ENCODE measurements at regions not wholly inside any gene's neighbourhood (a gene's known extent, or its start where the extent isn't known, plus 50 kb on each side); places are given as distances from the start of the nearest gene placed in this dataset.

DNA sequence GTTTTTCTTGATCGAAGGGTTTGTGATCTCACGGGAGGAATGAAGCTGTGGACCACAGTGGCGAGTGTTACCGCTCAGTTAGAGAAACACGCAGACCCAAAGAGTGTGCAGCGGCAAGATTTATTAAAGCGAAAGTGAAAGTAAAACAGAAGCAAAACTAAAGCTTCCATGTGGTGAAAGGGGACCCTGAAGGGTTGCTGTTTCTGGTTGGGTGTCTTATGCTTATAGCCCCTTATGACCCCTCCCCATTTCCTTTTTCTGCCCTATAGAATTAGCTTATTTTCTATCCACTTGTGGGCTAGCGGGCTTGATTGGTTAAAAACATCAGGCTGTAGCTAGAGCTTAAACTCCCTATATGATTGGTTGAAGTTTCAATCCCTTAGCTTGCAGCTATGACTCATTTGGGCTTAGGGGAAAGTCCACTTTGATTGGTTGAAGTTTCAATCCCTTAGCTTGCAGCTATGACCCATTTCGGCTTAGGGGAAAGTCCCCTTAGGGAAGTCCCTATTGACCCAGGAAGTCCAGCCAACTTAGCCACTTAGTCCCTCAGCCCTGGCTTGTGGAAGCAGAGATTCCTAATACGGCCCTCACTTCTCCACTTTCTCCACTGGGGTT is 171.2 kb upstream of the NWD2 start:
- no peaks in the 10 kb centered on the region for H3K36me3 ChIP-seq (replicated peaks in 1 of 2; ENCODE audit: control extremely low read depth in 1 of 2, control insufficient read depth in 1 of 2, extremely low read depth in 1 of 2, insufficient read depth in 2 of 2, low read length in 1 of 2)
- POLR2A ChIA-PET = no interaction called here
- DNase-seq (no peak), ATAC-seq (ENCODE audit: low read depth) (no peak)
- H3K4me3 ChIP-seq (ENCODE audit: control extremely low read depth in 1 of 5, extremely low read depth in 1 of 5, insufficient read depth in 1 of 5, low read depth in 2 of 5, low read length in 4 of 5) = no peak overlapping the region
- no peak overlapping the region for H3K4me2 ChIP-seq (replicated peaks; ENCODE audit: low read depth, low read length, poor library complexity, severe bottlenecking)
- H2AFZ ChIP-seq (ENCODE audit: insufficient read depth, low read depth, low read length, poor library complexity, severe bottlenecking) = no peak overlapping the region
- no peak overlapping the region for H3K9ac ChIP-seq (ENCODE audit: low read length)
- no peak overlapping the region for H3K27ac ChIP-seq (ENCODE audit: low read length in 2 of 2)
- Mint-ChIP-seq H3K4me1 (no peaks in the 10 kb centered on the region), H3K27me3 (no peaks in the 10 kb centered on the region), H3K4me3 (no peak overlapping the region), H3K9me3 (ENCODE audit: insufficient read depth) (no peaks in the 10 kb centered on the region), H3K27ac (no peak overlapping the region)
- 97% methylated on average over 7 of the region's 10 CpGs for WGBS (ENCODE audit: insufficient coverage)
- H3K27me3 ChIP-seq (replicated peaks in 1 of 4; ENCODE audit: control extremely low read depth in 1 of 4, control insufficient read depth in 3 of 4, insufficient read depth in 4 of 4, low read length in 3 of 4) = no peaks in the 10 kb centered on the region
- no peak for TF ChIP-seq EZH2 (IDR thresholded peaks at IDR 0.05; ENCODE audit: borderline replicate concordance, insufficient read depth, low read depth, low read length, poor library complexity, severe bottlenecking)
- TF ChIP-seq, protein P1, sequence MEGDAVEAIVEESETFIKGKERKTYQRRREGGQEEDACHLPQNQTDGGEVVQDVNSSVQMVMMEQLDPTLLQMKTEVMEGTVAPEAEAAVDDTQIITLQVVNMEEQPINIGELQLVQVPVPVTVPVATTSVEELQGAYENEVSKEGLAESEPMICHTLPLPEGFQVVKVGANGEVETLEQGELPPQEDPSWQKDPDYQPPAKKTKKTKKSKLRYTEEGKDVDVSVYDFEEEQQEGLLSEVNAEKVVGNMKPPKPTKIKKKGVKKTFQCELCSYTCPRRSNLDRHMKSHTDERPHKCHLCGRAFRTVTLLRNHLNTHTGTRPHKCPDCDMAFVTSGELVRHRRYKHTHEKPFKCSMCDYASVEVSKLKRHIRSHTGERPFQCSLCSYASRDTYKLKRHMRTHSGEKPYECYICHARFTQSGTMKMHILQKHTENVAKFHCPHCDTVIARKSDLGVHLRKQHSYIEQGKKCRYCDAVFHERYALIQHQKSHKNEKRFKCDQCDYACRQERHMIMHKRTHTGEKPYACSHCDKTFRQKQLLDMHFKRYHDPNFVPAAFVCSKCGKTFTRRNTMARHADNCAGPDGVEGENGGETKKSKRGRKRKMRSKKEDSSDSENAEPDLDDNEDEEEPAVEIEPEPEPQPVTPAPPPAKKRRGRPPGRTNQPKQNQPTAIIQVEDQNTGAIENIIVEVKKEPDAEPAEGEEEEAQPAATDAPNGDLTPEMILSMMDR (IDR thresholded peaks at IDR 0.05) = no peak
- no peaks in the 10 kb centered on the region for H3K79me2 ChIP-seq (ENCODE audit: control insufficient read depth, insufficient read depth, low read length)
- H3K9me3 ChIP-seq (ENCODE audit: control extremely low read depth in 1 of 3, control insufficient read depth in 2 of 3, insufficient read depth in 1 of 3, low read length in 2 of 3) = no peaks in the 10 kb centered on the region
- CTCF ChIA-PET = no interaction called here
- H4K20me1 ChIP-seq (ENCODE audit: control insufficient read depth, insufficient read depth, low read length, poor library complexity, severe bottlenecking) = no peaks in the 10 kb centered on the region
- H3K4me1 ChIP-seq (ENCODE audit: control insufficient read depth in 2 of 2, insufficient read depth in 2 of 2, low read length in 2 of 2) = no peaks in the 10 kb centered on the region
- intact Hi-C loops (cut with micrococcal nuclease) = no loop called here

DNA sequence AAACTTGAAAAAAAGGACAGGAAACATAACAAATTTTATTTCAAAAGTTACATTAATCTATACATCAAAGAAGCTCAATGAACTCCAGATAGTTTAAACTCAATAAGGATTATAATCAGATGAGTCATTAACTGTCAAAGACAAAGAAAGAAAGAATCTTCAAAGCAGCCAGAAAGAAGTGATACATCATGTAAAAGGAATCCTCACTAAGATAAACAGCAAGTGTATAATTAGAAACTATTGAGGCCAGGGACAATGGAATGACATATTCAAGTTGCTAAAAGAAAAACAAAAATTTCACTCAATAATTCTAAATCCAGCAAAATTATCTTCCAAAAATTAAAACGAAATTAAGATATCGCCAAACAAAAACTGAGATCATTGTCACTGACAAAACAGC is 161.6 kb upstream of the NWD2 start:
- peaks cover 0 to 2% (median 0%) of the 10 kb centered on the region in 3 donors for H3K9me3 ChIP-seq (ENCODE audit: control extremely low read depth in 1 of 3, control insufficient read depth in 2 of 3, insufficient read depth in 1 of 3, low read length in 2 of 3)
- ChIA-PET POLR2A (no interaction called here), CTCF (no interaction called here)
- no peak for TF ChIP-seq EZH2 (IDR thresholded peaks at IDR 0.05; ENCODE audit: borderline replicate concordance, insufficient read depth, low read depth, low read length, poor library complexity, severe bottlenecking)
- TF ChIP-seq, protein P1 (IDR thresholded peaks at IDR 0.05) = no peak
- H3K9ac ChIP-seq (ENCODE audit: low read length) = no peak overlapping the region
- no peaks in the 10 kb centered on the region for H3K36me3 ChIP-seq (replicated peaks in 1 of 2; ENCODE audit: control extremely low read depth in 1 of 2, control insufficient read depth in 1 of 2, extremely low read depth in 1 of 2, insufficient read depth in 2 of 2, low read length in 1 of 2)
- H3K4me2 ChIP-seq (replicated peaks; ENCODE audit: low read depth, low read length, poor library complexity, severe bottlenecking) = no peak overlapping the region
- Mint-ChIP-seq H3K27me3 (no peaks in the 10 kb centered on the region), H3K4me3 (no peak overlapping the region), H3K9me3 (ENCODE audit: insufficient read depth) (no peaks in the 10 kb centered on the region), H3K27ac (no peak overlapping the region), H3K4me1 (no peaks in the 10 kb centered on the region)
- H4K20me1 ChIP-seq (ENCODE audit: control insufficient read depth, insufficient read depth, low read length, poor library complexity, severe bottlenecking) = no peaks in the 10 kb centered on the region
- no CpG with 5 or more reads among the region's 2 CpGs for WGBS (ENCODE audit: insufficient coverage)
- no peak overlapping the region for H3K4me3 ChIP-seq (ENCODE audit: control extremely low read depth in 1 of 5, extremely low read depth in 1 of 5, insufficient read depth in 1 of 5, low read depth in 2 of 5, low read length in 4 of 5)
- ATAC-seq (ENCODE audit: low read depth) (no peak), DNase-seq (no peak)
- no peak overlapping the region for H2AFZ ChIP-seq (ENCODE audit: insufficient read depth, low read depth, low read length, poor library complexity, severe bottlenecking)
- H3K27ac ChIP-seq (ENCODE audit: low read length in 2 of 2) = no peak overlapping the region
- H3K4me1 ChIP-seq (ENCODE audit: control insufficient read depth in 2 of 2, insufficient read depth in 2 of 2, low read length in 2 of 2) = no peaks in the 10 kb centered on the region
- H3K79me2 ChIP-seq (ENCODE audit: control insufficient read depth, insufficient read depth, low read length) = no peaks in the 10 kb centered on the region
- H3K27me3 ChIP-seq (replicated peaks in 1 of 4; ENCODE audit: control extremely low read depth in 1 of 4, control insufficient read depth in 3 of 4, insufficient read depth in 4 of 4, low read length in 3 of 4) = no peaks in the 10 kb centered on the region
- intact Hi-C loops (cut with micrococcal nuclease) = no loop called here

All from B cell (primary cell).